Fibroblast of mammary gland (primary cell): ENCODE measurements at regions not wholly inside any gene's neighbourhood (a gene's known extent, or its start where the extent isn't known, plus 50 kb on each side); places are given as distances from the start of the nearest gene placed in this dataset.
A peak's percentile ranks its signal among the peaks of the same experiment; 100 is the strongest.

Experiments
- DNase-seq: peaks from one replicate; pipeline ENCODE4 v3.0.0-alpha.2; 2010; ENCODE audit warnings: low read depth
- H3K4me3 ChIP-seq: 2 replicates; pipeline ENCODE4 v1.5.1; 2011; ENCODE audit warnings: low read depth, mild to moderate bottlenecking, low read length, moderate library complexity; ENCODE audit not compliant: control insufficient read depth
- TF ChIP-seq, protein P1 (sequence below): conservative IDR thresholded peaks from 2 replicates; pipeline ENCODE4 v1.5.1; 2011; ENCODE audit warnings: low read depth, low read length, inconsistent platforms; ENCODE audit not compliant: control insufficient read depth, insufficient read depth

GRCh38 chr7:47153058-47153457 lies 428.9 kb downstream of the TNS3 start:
- TF ChIP-seq, protein P1, sequence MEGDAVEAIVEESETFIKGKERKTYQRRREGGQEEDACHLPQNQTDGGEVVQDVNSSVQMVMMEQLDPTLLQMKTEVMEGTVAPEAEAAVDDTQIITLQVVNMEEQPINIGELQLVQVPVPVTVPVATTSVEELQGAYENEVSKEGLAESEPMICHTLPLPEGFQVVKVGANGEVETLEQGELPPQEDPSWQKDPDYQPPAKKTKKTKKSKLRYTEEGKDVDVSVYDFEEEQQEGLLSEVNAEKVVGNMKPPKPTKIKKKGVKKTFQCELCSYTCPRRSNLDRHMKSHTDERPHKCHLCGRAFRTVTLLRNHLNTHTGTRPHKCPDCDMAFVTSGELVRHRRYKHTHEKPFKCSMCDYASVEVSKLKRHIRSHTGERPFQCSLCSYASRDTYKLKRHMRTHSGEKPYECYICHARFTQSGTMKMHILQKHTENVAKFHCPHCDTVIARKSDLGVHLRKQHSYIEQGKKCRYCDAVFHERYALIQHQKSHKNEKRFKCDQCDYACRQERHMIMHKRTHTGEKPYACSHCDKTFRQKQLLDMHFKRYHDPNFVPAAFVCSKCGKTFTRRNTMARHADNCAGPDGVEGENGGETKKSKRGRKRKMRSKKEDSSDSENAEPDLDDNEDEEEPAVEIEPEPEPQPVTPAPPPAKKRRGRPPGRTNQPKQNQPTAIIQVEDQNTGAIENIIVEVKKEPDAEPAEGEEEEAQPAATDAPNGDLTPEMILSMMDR = no peak
- no peak overlapping the region for H3K4me3 ChIP-seq
- DNase-seq = peak; percentile 91

- DNase-seq = no peak
- TF ChIP-seq, protein P1 = no peak
- H3K4me3 ChIP-seq = no peak overlapping the region
Observed at GRCh38 chr7:47152307-47152706, 429.6 kb downstream of the TNS3 start.

DNA sequence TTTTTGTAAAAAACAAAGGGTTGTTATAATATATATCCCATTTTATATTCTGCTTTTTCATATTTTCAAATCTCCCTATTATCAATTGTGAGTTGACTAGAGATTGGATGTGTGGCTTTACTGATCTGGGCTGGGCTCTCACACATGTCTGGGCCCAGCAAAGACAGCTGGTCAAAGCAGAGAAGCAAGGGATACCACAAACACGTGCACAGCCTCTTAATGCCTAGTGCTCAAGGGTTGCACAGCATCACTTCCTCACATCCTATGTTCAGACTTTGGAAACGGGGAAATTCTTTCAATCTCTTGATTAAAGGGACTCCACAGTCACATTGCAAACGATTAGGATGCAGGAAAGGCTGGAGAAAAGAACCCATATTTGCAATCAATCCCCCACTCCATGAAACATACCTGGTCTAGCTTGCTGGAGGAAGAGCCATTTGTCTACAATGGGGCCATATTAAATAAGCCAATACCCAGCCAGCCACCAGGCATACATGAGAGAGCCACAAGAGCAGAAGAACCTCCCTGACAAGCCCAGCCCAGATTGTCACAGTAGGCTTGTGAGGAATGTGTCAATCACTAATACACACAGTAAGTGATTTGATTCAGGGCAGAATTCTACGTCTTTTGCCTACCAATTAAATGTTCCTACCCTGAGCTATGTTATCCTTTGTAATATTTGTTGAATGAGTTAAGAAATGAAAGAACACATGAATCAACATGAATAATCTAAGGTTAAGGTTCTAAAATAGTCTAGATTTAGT lies 431.2 kb downstream of the TNS3 start:
- TF ChIP-seq, protein P1 = no peak
- H3K4me3 ChIP-seq = no peak overlapping the region
- peak; percentile 30 for DNase-seq

- TF ChIP-seq, protein P1 = no peak
- DNase-seq = no peak
- H3K4me3 ChIP-seq = no peak overlapping the region
Observed at GRCh38 chr7:47149971-47150370, 431.9 kb downstream of the TNS3 start.

- TF ChIP-seq, protein P1 = no peak
Observed at GRCh38 chr7:47149208-47149839, 432.6 kb downstream of the TNS3 start.

DNA sequence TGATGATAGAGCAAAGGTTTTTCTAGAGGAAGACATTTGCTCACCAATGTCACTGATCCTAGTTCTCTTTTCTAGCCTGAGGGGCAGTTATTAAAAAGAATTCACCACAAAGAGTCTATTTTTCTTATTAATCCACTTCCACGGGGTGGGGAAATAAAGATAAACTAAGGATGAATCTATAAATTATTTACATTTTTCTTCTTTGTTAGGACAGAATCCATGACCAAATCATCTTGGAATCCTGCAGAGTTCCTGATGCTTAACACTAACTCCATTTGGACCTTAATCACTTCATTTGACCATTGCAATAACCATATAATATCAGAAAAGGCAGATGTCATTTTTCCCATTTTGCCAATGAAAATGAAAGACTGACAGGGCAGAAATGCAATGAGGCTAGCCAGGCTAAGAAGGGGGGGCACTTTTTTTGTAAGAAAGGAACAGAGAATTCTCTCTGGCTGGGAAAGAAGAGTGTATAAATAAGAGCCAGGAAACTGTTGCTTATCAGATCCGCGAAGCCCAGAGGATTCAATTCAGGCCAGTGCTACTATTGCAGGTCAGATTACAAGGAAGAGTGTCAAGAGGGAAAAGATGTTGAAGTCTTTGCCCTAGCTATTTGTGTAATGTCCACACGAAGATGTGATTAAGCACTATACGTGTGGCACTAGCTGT lies 433.2 kb downstream of the TNS3 start:
- DNase-seq = no peak
- no peak overlapping the region for H3K4me3 ChIP-seq
- TF ChIP-seq, protein P1 = no peak

More at GRCh38 chr7:47149208-47149839, 432.6 kb downstream of the TNS3 start:
- no peak for DNase-seq
- H3K4me3 ChIP-seq = no peak overlapping the region
